ENCODE measurements at regions not wholly inside any gene's neighbourhood (a gene's known extent, or its start where the extent isn't known, plus 50 kb on each side); places are given as distances from the start of the nearest gene placed in this dataset.
"Not testable (repeated sequence)": the region's sequence is repeated elsewhere in the genome, so short reads cannot be mapped to it uniquely, and the experiment has no call there.

GRCh38 chr11:119565693-119566092 lies 142.7 kb upstream of the THY1 start:
- peaks cover 16 to 32% of the 10 kb centered on the region in 2 donors for H3K27me3 Mint-ChIP-seq
- not testable (repeated sequence) for DNase-seq; ATAC-seq (replicated peaks)

GRCh38 chr11:119560961-119561360 lies 138.0 kb upstream of the THY1 start:
- no peaks in the 10 kb centered on the region for H3K4me1 Mint-ChIP-seq
- H3K36me3 Mint-ChIP-seq: peaks cover 4% of the 10 kb centered on the region in 2 donors
- H3K9me3 Mint-ChIP-seq: peaks cover 16 to 23% of the 10 kb centered on the region in 2 donors
- ATAC-seq (replicated peaks) (no peak), DNase-seq (no peak)
- no peak overlapping the region for H3K4me3 Mint-ChIP-seq
- H3K27me3 Mint-ChIP-seq: peaks cover 21 to 44% of the 10 kb centered on the region in 2 donors
- no peak overlapping the region for H3K27ac Mint-ChIP-seq

More at GRCh38 chr11:119565693-119566092, 142.7 kb upstream of the THY1 start:
- H3K27ac Mint-ChIP-seq, H3K4me3 Mint-ChIP-seq, H3K36me3 Mint-ChIP-seq, H3K4me1 Mint-ChIP-seq: not testable (repeated sequence)
- H3K9me3 Mint-ChIP-seq: peaks cover 11 to 18% of the 10 kb centered on the region in 2 donors

GRCh38 chr11:119560291-119560690 lies 137.3 kb upstream of the THY1 start:
- no peak for DNase-seq
- Mint-ChIP-seq H3K9me3 (peaks cover 16 to 18% of the 10 kb centered on the region in 2 donors), H3K27ac (no peak overlapping the region), H3K36me3 (peaks cover 4% of the 10 kb centered on the region in 2 donors), H3K4me3 (no peak overlapping the region), H3K4me1 (no peaks in the 10 kb centered on the region), H3K27me3 (peaks cover 21 to 44% of the 10 kb centered on the region in 2 donors)
- ATAC-seq (replicated peaks): no peak

DNA sequence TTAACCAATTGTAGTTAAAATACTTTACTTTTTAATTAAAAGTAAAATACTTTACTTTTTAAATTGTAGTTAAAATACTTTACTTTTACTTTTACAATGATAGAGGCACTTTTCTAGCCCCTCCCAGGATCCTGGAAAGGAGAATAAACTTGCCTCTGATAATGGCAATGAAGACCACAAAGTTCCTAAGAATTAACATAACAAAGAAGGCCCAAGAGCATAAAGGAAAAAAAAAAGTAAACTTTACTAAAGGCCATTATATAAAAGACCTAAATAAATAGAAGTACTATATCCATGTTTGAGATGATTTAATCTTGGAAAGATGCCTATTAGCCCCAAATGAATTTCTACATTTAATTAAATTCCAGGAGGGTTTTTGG lies 129.1 kb upstream of the THY1 start:
- ATAC-seq (replicated peaks) (no peak), DNase-seq (no peak)
- H3K4me3 Mint-ChIP-seq: no peak overlapping the region
- no peaks in the 10 kb centered on the region for H3K27me3 Mint-ChIP-seq
- H3K36me3 Mint-ChIP-seq: peaks cover 4 to 5% of the 10 kb centered on the region in 2 donors
- H3K4me1 Mint-ChIP-seq: no peaks in the 10 kb centered on the region
- H3K9me3 Mint-ChIP-seq: peaks cover 6 to 10% of the 10 kb centered on the region in 2 donors
- H3K27ac Mint-ChIP-seq: no peak overlapping the region

- Mint-ChIP-seq H3K36me3 (peaks cover 4 to 5% of the 10 kb centered on the region in 2 donors), H3K27ac (no peak overlapping the region), H3K4me3 (no peak overlapping the region), H3K4me1 (no peaks in the 10 kb centered on the region), H3K27me3 (no peaks in the 10 kb centered on the region), H3K9me3 (peaks cover 6 to 10% of the 10 kb centered on the region in 2 donors)
- DNase-seq: no peak
- ATAC-seq (replicated peaks): no peak
Measured at GRCh38 chr11:119551420-119552105, 128.6 kb upstream of the THY1 start.

- no peak overlapping the region for H3K4me3 Mint-ChIP-seq
- no peak overlapping the region for H3K27ac Mint-ChIP-seq
- peaks cover 0 to 3% of the 10 kb centered on the region in 2 donors for H3K36me3 Mint-ChIP-seq
- H3K27me3 Mint-ChIP-seq: no peaks in the 10 kb centered on the region
- ATAC-seq (replicated peaks) (no peak), DNase-seq (no peak)
- peaks cover 0 to 7% of the 10 kb centered on the region in 2 donors for H3K9me3 Mint-ChIP-seq
- no peaks in the 10 kb centered on the region for H3K4me1 Mint-ChIP-seq
Measured at GRCh38 chr11:119550053-119550752, 127.2 kb upstream of the THY1 start.

GRCh38 chr11:119547511-119547910 lies 124.5 kb upstream of the THY1 start:
- H3K36me3 Mint-ChIP-seq: no peaks in the 10 kb centered on the region
- DNase-seq: no peak
- H3K27me3 Mint-ChIP-seq: no peaks in the 10 kb centered on the region
- no peak overlapping the region for H3K4me3 Mint-ChIP-seq
- ATAC-seq (replicated peaks): no peak
- H3K27ac Mint-ChIP-seq: no peak overlapping the region
- no peaks in the 10 kb centered on the region for H3K4me1 Mint-ChIP-seq
- peaks cover 0 to 5% of the 10 kb centered on the region in 2 donors for H3K9me3 Mint-ChIP-seq

GRCh38 chr11:119545978-119546915 lies 123.3 kb upstream of the THY1 start:
- Mint-ChIP-seq H3K9me3 (peaks cover 0 to 5% of the 10 kb centered on the region in 2 donors), H3K27ac (no peak overlapping the region), H3K4me3 (no peak overlapping the region), H3K4me1 (no peaks in the 10 kb centered on the region), H3K27me3 (peaks cover 0 to 5% of the 10 kb centered on the region in 2 donors), H3K36me3 (no peaks in the 10 kb centered on the region)
- ATAC-seq (replicated peaks) (no peak), DNase-seq (no peak)

DNA sequence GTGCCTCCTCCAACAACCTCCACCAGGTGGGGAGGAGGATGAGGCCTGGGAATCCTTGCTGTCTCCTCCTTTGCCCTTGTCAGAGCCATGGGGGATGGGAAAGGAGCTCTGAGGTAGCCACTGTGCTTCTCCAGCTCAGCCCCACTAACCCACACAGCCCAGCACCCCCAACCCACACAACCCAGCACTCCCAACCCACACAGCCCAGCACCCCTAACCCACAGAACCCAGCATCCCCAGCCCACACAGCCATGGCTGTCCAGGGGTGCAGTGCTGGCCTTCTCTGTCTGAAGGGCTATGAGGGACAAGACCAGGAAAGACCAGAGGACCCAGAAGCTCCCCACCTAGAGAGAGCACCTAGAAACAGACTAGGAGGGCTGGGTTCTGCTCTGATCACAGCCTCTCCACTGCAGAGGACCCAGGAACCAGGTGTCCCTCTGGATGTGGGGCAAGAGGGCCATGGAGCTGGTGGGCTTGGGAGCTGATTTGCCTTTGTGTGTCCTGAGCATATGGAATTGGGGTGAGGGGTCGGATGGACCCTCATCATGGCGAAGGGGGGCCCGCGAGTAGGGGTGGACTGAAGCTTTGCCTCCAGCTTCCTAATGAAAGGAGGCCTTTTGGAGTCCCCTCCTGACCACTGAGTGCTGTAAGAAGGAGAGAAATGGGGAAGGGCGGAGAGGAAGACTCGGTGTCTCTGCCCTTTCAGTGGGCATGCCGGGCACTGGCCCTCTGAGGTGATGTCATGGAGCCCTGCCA lies 117.6 kb upstream of the THY1 start:
- ATAC-seq (replicated peaks): no peak
- H3K4me3 Mint-ChIP-seq: no peak overlapping the region
- H3K27ac Mint-ChIP-seq: no peak overlapping the region
- H3K27me3 Mint-ChIP-seq: peaks cover 10 to 19% of the 10 kb centered on the region in 2 donors
- no peaks in the 10 kb centered on the region for H3K9me3 Mint-ChIP-seq
- no peaks in the 10 kb centered on the region for H3K4me1 Mint-ChIP-seq
- no peak for DNase-seq
- no peaks in the 10 kb centered on the region for H3K36me3 Mint-ChIP-seq

- no peak for DNase-seq
- no peaks in the 10 kb centered on the region for H3K36me3 Mint-ChIP-seq
- H3K9me3 Mint-ChIP-seq: no peaks in the 10 kb centered on the region
- no peak overlapping the region for H3K4me3 Mint-ChIP-seq
- no peak overlapping the region for H3K27ac Mint-ChIP-seq
- no peak for ATAC-seq (replicated peaks)
- H3K4me1 Mint-ChIP-seq: peaks cover 0 to under 1% of the 10 kb centered on the region in 2 donors
- H3K27me3 Mint-ChIP-seq: peaks cover 14 to 19% of the 10 kb centered on the region in 2 donors
Measured at GRCh38 chr11:119539583-119539982, 116.6 kb upstream of the THY1 start.

DNA sequence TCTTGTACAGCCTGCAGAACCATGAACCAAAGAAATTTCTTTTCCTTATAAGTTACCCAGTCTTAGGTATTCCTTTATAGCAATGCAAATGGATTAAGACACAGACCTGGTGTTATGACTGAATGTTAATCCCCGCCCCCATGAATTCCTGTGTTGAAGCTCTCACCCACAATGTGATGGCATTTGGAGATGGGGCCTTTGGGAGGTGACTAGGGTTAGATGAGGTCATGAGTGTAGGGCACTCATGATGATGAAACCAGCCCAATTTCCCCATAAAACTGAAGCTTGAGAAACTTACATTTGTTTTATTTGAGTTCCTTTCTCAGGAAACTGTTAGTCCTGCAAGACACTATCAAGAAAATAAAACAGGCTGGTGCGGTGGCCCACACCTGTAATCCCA lies 115.8 kb upstream of the THY1 start:
- DNase-seq (no peak), ATAC-seq (replicated peaks) (no peak)
- Mint-ChIP-seq H3K36me3 (no peaks in the 10 kb centered on the region), H3K27ac (no peak overlapping the region), H3K4me3 (no peak overlapping the region), H3K9me3 (no peaks in the 10 kb centered on the region), H3K27me3 (peaks cover 15 to 21% of the 10 kb centered on the region in 2 donors), H3K4me1 (peaks cover 8 to 9% of the 10 kb centered on the region in 2 donors)

DNA sequence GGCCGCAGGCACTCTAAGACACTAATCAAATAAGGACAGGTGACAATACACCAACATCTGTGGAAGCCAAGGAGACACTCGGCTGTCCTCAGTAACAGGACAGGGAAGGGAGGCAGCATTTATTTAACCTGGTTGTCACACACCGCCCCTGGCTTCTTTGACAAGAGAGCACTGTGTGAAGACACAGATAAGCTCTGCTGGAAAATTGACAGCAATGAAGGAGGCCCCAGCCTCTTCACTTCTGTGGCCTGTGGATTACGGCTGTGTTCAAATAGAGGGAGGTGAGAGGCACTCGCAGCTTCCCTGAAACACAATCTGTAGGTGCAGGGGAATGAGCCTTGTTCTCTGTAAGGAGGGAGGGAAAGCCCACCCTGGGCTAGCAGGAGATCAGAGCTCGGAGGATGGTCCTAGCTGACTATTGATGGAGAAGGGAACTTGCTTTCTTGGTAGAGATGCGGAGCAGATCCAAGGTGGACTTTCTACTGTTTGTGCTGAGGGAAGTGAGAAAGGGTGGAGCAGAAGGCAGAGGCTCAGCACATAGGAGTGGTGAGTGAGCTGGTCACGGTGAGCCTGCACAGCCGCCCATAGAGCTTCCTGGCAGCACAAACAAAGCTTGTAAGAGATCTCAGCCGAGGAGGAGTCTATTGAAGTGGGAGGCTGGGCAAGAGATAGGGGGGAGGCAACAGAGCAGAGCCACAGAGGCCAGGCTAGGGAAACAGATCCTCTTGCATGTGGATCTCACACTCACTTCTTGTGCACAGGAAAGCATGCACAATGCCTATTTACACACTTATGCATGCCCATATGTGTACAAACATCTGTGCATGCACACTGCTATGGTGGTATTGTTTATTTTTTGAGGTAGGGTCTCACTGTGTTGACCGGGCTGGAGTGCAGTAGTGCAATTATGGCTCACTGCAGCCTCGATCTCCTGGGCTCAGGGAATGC lies 114.6 kb upstream of the THY1 start:
- H3K27ac Mint-ChIP-seq: no peak overlapping the region
- peaks cover 17 to 20% of the 10 kb centered on the region in 2 donors for H3K4me1 Mint-ChIP-seq
- ATAC-seq (replicated peaks): no peak
- DNase-seq: no peak
- H3K4me3 Mint-ChIP-seq: no peak overlapping the region
- H3K9me3 Mint-ChIP-seq: no peaks in the 10 kb centered on the region
- H3K36me3 Mint-ChIP-seq: no peaks in the 10 kb centered on the region
- H3K27me3 Mint-ChIP-seq: peaks cover 18 to 24% of the 10 kb centered on the region in 2 donors

DNA sequence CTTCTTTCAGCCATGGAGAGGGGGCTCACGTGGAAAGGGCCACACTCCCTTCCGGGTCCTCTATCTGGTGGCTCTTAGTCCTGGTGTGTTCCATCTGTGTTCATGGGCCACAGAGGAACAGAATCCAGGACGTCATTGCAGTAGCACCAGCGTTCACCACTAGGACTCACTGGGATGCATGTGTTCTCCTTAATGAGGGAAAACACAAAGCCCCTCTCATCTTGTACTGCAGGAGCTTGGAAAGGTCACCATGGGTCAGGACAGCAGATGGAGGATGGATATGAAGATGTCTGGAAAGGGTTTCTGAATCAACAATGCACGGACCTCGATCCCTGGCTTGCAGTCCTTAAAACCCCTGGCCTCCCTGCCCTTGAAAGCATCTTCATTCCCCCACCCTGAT lies 113.8 kb upstream of the THY1 start:
- H3K9me3 Mint-ChIP-seq: no peaks in the 10 kb centered on the region
- no peak overlapping the region for H3K4me3 Mint-ChIP-seq
- H3K27ac Mint-ChIP-seq: no peak overlapping the region
- no peaks in the 10 kb centered on the region for H3K36me3 Mint-ChIP-seq
- peaks cover 18 to 24% of the 10 kb centered on the region in 2 donors for H3K27me3 Mint-ChIP-seq
- DNase-seq (no peak), ATAC-seq (replicated peaks) (no peak)
- H3K4me1 Mint-ChIP-seq: peaks cover 19 to 27% of the 10 kb centered on the region in 2 donors
